Urothelium cell line (cell line): ENCODE measurements at regions not wholly inside any gene's neighbourhood (a gene's known extent, or its start where the extent isn't known, plus 50 kb on each side); places are given as distances from the start of the nearest gene placed in this dataset.

Experiments used
- DNase-seq: peaks from one replicate; pipeline ENCODE4 v3.0.0; 2011; ENCODE audit warnings: low spot score, mixed read lengths
- FAIRE-seq: peaks from 2 replicates; lab custom pipeline; 2011; peaks lifted over from hg19 to GRCh38; lab: Jason Lieb, UNC

DNA sequence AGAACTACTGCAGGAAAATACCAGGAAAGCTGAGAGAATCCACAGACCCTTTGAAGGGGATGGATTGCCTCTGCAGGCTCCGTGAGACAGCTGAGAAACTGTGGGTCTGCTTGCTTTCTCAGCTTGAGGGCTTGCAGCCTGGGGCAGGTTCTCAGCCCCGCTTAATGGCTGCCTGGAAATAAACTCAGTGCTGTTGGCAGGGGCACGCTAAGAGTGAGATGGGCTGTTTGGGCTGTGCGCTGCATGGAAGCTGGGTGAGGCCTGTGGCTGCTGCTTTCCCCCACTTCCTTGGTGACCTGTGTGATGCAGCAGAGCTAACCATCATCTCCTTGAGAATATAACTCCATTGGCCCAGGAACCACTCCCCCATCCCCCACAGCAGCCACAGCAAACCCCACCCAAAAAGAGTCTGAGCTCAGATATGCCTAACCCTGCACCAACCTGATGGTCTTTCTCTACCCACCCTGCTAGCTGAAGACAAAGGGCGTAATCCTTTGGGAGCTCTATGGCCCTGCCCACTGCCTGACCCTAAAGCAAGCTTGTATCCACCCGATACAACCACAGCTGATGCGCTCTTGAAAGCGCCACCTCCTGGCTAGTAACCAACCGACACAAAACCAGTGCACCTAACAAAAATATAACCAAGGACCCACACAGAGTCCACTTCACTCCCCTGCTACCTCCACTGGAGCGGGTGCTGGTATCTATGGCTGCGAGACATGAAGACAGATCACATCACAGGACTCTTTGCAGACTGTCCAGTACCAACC is 800.6 kb upstream of the MAP3K7 start:
- FAIRE-seq = no peak
- DNase-seq = no peak

DNA sequence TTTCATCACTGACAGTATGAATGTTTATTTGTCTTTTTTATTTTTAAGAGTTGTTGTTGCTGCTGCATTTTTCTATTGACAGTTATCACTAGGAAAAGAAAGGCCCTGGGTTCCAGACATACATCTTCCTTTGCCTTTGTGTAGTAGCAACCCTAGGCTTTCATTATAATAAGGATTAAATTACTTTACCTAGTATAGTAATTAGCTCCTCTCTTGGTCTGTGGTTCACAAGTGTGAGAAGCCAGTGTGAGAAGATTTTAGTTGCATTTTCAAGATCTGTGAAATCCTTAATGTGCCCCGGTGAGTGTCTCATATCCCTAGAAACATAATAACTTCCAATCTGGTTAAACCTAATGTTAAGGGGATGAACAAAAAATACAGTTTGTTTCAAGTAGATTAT is 799.3 kb upstream of the MAP3K7 start:
- no peak for DNase-seq
- FAIRE-seq = no peak

DNA sequence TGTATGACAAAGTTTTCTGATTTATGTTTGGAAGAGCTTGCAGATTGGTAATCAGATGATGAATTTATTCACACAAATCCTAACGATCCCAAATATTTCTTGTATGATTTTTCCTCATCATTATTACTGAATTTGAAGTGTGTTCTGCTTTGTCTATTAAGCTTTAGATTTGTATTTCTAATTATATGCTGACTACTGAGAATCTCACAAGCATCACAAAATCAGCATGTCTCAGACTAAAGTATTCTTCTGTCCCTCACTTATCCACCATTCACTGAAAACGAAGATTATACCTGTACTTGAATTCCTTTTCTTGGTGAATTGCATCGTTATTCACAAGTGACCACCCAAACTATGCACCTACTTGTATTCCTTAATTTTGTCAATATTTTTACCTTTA is 796.3 kb upstream of the MAP3K7 start:
- FAIRE-seq = no peak
- no peak for DNase-seq

DNA sequence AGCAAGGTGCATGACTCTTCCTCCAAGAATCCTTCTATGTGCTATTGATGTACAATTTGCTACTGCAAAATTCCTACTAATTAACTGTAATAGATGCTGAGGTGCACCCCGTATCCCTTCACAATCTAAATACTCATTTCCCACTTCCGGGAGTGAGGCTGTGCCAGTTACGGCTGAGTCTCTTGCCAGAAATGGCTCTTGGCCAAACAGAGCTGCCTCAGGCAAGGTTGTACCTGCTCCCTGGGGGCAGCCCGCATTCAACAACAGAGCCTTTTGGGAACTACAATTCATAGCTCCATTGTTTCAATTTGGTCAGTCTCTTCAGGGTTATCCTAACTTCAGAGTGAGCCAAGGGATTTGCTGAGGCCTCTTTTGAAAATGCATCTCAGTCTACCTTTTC is 789.8 kb upstream of the MAP3K7 start:
- FAIRE-seq (no peak), DNase-seq (peak; percentile 2)

DNA sequence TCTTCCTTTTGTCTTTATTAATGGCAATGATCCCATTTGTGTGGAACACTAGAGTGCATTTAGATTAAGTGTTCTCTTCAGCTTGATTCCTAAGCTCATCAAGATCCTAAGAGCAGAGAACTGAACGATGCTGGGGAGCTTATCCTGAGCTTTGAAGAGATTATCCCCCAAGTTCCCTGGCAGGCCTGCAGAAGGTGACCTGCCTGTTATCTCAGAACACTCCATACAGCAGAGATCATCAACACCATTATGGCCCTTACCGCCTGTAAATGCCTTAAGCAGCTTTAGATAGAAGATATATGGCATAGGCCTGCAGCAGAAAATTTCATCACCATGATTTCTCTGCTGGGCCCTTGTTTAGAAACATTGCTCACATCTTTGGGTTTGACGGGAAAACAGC is 779.9 kb upstream of the MAP3K7 start:
- FAIRE-seq (no peak), DNase-seq (no peak)

GRCh38 chr6:91358986-91359385 is 772.1 kb upstream of the MAP3K7 start:
- FAIRE-seq (no peak), DNase-seq (no peak)

DNA sequence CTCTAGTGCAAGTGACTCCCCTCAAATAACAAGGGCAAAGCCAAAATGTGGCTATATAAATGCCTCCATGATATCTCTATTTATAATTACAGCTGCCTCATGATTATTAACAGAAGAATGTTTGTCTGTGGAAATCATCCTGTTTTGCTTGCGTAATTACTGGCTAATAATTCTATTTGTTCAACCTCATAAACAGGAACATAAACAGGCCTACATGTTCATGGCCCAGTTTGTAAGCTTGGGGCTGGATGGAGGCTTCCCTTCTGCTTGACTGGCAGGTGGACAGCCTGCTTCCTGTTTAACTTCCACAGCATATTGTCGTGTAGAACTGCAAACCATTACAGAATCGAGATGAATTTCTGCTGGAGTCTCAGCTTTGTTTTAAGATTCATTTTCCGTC is 766.0 kb upstream of the MAP3K7 start:
- FAIRE-seq (no peak), DNase-seq (no peak)

DNA sequence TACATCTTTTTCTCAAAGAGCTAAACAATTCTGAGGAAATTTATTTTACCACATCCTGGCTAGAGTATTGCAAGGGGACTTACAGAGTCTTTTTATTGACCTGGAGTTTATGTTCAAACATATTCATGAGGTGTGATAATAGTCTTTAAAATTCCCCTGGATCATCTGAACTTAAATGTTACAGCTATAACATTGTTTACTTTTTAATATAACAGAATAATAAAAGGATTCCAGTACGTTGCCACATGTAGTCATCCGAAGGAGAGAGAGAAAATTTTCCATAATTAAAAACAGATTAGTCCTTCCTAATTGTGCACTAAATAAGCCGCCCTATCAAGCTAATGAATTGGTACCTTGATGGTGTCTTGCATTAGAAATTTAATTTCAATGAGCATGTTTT is 765.4 kb upstream of the MAP3K7 start:
- FAIRE-seq (no peak), DNase-seq (no peak)

DNA sequence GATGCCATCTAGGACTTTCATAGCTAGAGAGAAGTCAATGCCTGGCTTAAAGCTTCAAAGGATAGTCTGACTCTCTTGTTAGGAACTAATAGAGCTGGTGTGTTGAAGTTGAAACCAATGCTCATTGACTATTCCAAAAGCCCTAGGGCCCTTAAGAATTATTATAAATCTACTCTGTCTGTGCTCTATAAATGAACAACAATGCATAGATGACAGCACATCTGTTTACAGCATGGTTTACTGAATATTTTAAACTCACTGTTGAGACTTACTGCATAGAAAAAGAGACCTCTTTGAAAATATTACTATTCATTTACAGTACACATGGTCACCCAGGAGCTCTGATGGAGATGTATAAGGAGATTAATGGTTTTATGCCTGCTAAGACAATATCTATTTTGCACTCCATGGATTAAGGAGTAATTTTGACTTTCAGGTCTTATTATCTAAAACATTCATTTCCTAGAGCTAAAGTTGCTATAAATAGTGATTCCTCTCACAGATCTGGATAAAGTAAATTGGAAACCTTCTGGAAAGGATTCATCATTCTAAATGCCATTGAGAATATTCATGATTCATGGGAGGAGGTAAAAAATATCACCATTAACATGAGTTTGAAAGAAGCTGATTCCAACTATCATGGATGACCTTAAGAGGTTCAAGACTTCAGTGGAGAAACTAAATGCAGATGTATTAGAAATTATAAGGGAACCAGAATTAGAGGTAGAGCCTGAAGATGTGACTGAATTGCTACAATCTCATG is 763.5 kb upstream of the MAP3K7 start:
- no peak for FAIRE-seq
- DNase-seq = no peak

DNA sequence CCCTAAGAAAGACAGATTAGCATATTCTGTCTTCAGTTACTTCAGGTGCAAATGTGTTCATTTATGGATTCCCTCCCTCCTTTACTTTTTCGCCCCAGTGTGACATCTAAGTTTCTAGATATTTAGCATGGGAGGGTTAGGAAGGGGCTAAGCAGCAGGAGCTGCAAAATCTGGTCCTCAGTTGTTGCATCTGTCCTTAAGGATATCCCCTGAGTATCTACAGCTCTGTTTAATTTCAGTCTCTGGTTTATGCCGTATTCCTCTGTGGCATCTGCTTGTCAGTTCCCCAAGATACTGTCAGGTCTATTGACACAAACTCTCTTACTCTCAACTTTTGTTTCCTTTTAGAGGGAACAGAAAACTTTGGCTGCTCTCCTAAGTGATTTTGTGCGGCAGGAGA is 754.6 kb upstream of the MAP3K7 start:
- FAIRE-seq (no peak), DNase-seq (no peak)

GRCh38 chr6:91340896-91341395 is 754.1 kb upstream of the MAP3K7 start:
- FAIRE-seq (no peak), DNase-seq (no peak)

DNA sequence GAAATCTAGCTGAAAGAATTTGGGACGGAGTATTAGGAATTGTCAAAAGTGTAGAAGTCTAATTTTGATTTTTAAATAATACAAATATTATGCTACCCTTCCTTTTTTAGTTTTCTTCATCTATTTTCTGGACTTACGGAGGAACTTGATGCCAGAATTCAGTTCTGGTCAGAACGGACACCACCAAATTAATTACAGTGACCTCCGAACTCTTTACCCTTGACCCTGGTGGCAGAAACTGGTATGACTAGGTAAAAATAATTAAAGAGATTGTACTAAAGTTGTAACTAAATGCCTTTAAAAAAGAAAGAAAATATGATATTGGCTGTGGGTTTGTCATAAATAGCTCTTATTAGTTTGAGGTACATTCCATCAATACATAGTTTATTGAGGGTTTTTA is 751.1 kb upstream of the MAP3K7 start:
- DNase-seq (no peak), FAIRE-seq (no peak)

GRCh38 chr6:91330896-91331295 is 744.0 kb upstream of the MAP3K7 start:
- DNase-seq (no peak), FAIRE-seq (no peak)

- no peak for DNase-seq
- FAIRE-seq = no peak
These were observed 741.4 kb upstream of the MAP3K7 start for GRCh38 chr6:91328241-91328640.

GRCh38 chr6:91324711-91325110 is 737.8 kb upstream of the MAP3K7 start:
- DNase-seq (no peak), FAIRE-seq (no peak)

DNA sequence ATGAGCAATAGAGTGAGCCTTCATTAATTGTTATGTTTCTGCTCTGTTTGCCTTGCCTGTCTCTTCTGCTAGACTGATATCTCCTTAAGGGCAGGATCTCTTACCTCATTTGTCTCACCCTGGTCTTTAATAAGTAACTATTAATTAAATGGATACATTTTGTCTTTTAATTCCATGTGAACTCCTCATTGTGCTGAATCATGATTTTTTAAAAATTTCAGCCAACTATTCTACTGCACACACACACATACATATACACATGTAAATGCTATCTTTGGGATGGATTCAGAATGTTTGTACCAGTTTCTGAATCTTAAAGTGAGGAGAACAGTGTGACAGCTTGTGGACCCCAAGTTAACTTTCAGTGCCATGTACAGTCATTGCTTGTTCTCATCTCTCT is 731.1 kb upstream of the MAP3K7 start:
- DNase-seq (no peak), FAIRE-seq (no peak)

DNA sequence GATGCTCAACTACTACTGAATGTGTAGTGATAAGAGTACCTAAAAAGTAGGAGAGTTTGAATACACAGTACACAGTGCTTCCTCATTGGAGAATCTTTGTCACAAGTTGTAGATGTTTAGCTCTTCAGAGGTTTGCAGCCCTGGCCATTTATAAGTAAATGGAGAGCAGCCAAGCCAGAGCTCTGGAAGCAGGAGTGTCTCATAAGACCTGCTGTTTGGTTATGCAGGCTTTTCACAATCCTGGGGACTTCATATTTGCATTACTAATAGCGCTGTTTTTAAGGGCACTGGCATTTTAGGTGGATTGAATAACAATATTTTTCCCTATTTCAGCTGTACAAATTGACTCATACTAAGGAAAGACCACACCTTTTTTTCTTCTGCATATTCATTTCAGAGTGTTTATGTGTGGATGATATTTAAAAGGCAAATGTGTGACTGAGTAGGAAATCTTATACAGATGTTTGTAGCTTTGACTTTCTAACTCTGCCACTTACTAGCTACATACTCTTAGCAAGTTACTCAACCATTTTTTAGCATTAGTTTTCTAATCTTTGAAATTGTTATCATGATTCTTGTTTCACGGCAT is 730.5 kb upstream of the MAP3K7 start:
- FAIRE-seq = no peak

GRCh38 chr6:91310178-91310577 is 723.3 kb upstream of the MAP3K7 start:
- DNase-seq = no peak

More for the DNA sequence above, 730.5 kb upstream of the MAP3K7 start:
- DNase-seq = no peak

DNA sequence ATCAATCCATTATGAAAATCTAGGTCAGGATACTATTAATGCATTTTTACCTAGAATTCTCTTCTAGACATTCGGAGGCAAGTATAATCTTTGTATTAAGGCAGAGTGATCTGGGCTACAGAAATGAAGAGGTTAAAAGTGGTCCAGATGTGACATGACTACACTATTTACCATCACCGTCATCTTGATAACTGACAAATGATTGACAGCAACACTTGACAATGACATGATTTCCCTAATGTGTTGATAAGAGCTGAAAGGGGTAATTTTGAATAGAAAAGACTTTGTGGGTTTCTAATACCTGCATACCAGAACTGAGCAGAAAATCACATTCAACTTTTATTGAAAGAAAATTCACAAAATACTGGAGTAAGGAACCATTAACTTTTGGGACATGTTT is 718.9 kb upstream of the MAP3K7 start:
- FAIRE-seq (no peak), DNase-seq (no peak)

More at GRCh38 chr6:91310178-91310577, 723.3 kb upstream of the MAP3K7 start:
- no peak for FAIRE-seq

- FAIRE-seq (no peak), DNase-seq (no peak)
These were observed 717.6 kb upstream of the MAP3K7 start for GRCh38 chr6:91304521-91304920.

- FAIRE-seq = no peak
- no peak for DNase-seq
These were observed 716.5 kb upstream of the MAP3K7 start for GRCh38 chr6:91303326-91303725.
